GM12878 (cell line): ENCODE measurements at regions not wholly inside any gene's neighbourhood (a gene's known extent, or its start where the extent isn't known, plus 50 kb on each side); places are given as distances from the start of the nearest gene placed in this dataset.

Source experiments
- CTCF ChIP-seq, 3 experiments: IDR thresholded peaks in 2 of 3; conservative IDR thresholded peaks in 1 of 3; 2 replicates each; pipeline ENCODE4 v1.5.1; 2011; ENCODE audit warnings: low read depth in 3 of 3, low read length in 3 of 3, mild to moderate bottlenecking in 3 of 3, control low read depth in 2 of 3, moderate library complexity in 2 of 3, inconsistent platforms in 1 of 3, mixed read lengths in 1 of 3; ENCODE audit not compliant: control insufficient read depth in 2 of 3, insufficient read depth in 1 of 3; ENCODE audit errors: extremely low read depth in 1 of 3
- IKZF1 ChIP-seq: fragments of 450-650 bp; conservative IDR thresholded peaks from 2 replicates; pipeline ENCODE4 v1.6.1; 2017; ENCODE audit warnings: antibody characterized with exemption, mild to moderate bottlenecking
- KDM1A ChIP-seq: fragments of 200-600 bp; sonication (generic); IDR thresholded peaks from 2 replicates; pipeline ENCODE4 v1.6.1; 2016; ENCODE audit warnings: borderline replicate concordance
- MAX ChIP-seq: IDR thresholded peaks from 2 replicates; pipeline ENCODE4 v1.6.1; 2012; ENCODE audit warnings: low read depth, low read length, improper control_type of control experiment
- MXI1 ChIP-seq: fragments of 150-350 bp; IDR thresholded peaks from 2 replicates; pipeline ENCODE4 v1.6.1; 2011; ENCODE audit warnings: low read depth, mild to moderate bottlenecking, inconsistent platforms, low read length, improper control_type of control experiment
- RFX5 ChIP-seq: IDR thresholded peaks from 2 replicates; pipeline ENCODE4 v1.6.1; 2011; ENCODE audit warnings: low read depth, low read length, improper control_type of control experiment
- ZSCAN29 ChIP-seq: fragments of 450-650 bp; IDR thresholded peaks from 2 replicates; pipeline ENCODE4 v1.6.1; 2017; ENCODE audit warnings: mild to moderate bottlenecking, moderate library complexity

GRCh38 chr5:13580058-13580457 lies 364.4 kb downstream of the DNAH5 start:
- TF ChIP-seq MAX (no peak), CTCF (IDR thresholded peaks at IDR 0.05 in 2 of 3, conservative IDR thresholded peaks at IDR 0.05 in 1 of 3; ENCODE audit: control insufficient read depth in 2 of 3, extremely low read depth in 1 of 3, insufficient read depth in 1 of 3, low read depth in 3 of 3, low read length in 3 of 3) (no peak), KDM1A (no peak), IKZF1 (no peak), MXI1 (no peak), RFX5 (no peak), ZSCAN29 (no peak)
